NB4 (cell line): ENCODE measurements at regions not wholly inside any gene's neighbourhood (a gene's known extent, or its start where the extent isn't known, plus 50 kb on each side); places are given as distances from the start of the nearest gene placed in this dataset.

Experiments
- CTCF ChIP-seq: IDR thresholded peaks from one replicate; pipeline ENCODE4 v1.5.1; 2012; ENCODE audit warnings: low read depth, low read length
- MAX ChIP-seq: IDR thresholded peaks from 2 replicates; pipeline ENCODE4 v1.6.1; 2011; ENCODE audit warnings: low read depth, low read length

- no peak for TF ChIP-seq MAX
- no peak for TF ChIP-seq CTCF
Measured at GRCh38 chr5:135092476-135092875, 58.4 kb upstream of the PITX1 start.
